ENCODE measurements at regions not wholly inside any gene's neighbourhood (a gene's known extent, or its start where the extent isn't known, plus 50 kb on each side); places are given as distances from the start of the nearest gene placed in this dataset.

DNA sequence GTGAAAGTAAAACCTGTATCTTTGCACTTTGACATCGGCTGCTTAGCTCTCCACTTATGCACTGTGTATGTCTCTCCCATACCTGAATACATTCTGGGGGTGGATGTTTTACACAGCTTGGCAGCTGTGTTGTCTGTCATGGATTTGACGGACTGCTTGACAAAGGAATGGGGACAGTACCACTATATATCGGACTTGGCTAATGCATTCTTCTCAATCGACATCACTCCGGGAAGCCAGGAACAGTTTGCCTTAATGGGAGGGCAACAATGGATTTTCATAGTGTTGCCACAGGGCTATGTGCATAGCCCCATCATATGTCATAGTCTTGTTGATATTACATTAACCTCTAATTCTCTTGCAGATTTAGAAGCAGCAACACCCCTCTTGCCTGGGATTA is 1008.3 kb downstream of the DNAH5 start:
- Histone ChIP-seq H4K20me1 (ENCODE audit: control insufficient read depth, insufficient read depth, insufficient read length) (no peaks in the 10 kb centered on the region), H3K27me3 (ENCODE audit: insufficient read depth, low read length) (no peaks in the 10 kb centered on the region), H3K27ac (ENCODE audit: insufficient read length, low read depth, low read length) (no peak overlapping the region), H3K23me2 (ENCODE audit: insufficient read length, low read depth, low read length, poor library complexity, severe bottlenecking) (no peaks in the 10 kb centered on the region), H3K14ac (ENCODE audit: insufficient read depth, low read length) (no peak overlapping the region), H3K9me3 (ENCODE audit: control insufficient read depth, low read depth, low read length) (no peaks in the 10 kb centered on the region), H2BK15ac (ENCODE audit: low read depth, low read length) (no peak overlapping the region), H3K4me2 (ENCODE audit: insufficient read depth, insufficient read length, low read length) (no peak overlapping the region), H3K4me1 (ENCODE audit: insufficient read depth, low read length) (no peaks in the 10 kb centered on the region), H2BK20ac (ENCODE audit: low read depth, low read length, poor library complexity, severe bottlenecking) (no peak overlapping the region), H3K23ac (ENCODE audit: insufficient read length, low read depth, low read length) (no peak overlapping the region), H3K56ac (ENCODE audit: insufficient read length, low read depth, low read length) (no peak overlapping the region), H3T11ph (ENCODE audit: low read length) (no peak overlapping the region), H2BK12ac (ENCODE audit: insufficient read length, low read depth, low read length) (no peak overlapping the region), H2BK5ac (ENCODE audit: insufficient read length, low read length) (no peak overlapping the region), H4K8ac (replicated peaks; ENCODE audit: insufficient read length, low read depth, low read length) (no peak overlapping the region), H3K4ac (ENCODE audit: low read depth, low read length) (no peak overlapping the region), H2AFZ (ENCODE audit: low read length) (no peak overlapping the region), H3K79me1 (ENCODE audit: insufficient read depth, low read depth, low read length, poor library complexity, severe bottlenecking) (no peaks in the 10 kb centered on the region), H4K91ac (ENCODE audit: insufficient read length, low read depth, low read length) (no peak overlapping the region), H3K18ac (ENCODE audit: insufficient read length, low read depth, low read length) (no peak overlapping the region), H3K9ac (ENCODE audit: extremely low read depth, insufficient read length, low read length) (no peak overlapping the region), H2BK120ac (ENCODE audit: low read depth, low read length, poor library complexity, severe bottlenecking) (no peak overlapping the region), H2AK5ac (ENCODE audit: insufficient read length, low read length) (no peak overlapping the region), H4K5ac (ENCODE audit: insufficient read length, low read depth, low read length) (no peak overlapping the region), H3K79me2 (ENCODE audit: insufficient read depth, low read length) (no peaks in the 10 kb centered on the region)
- TF ChIP-seq, protein P1, sequence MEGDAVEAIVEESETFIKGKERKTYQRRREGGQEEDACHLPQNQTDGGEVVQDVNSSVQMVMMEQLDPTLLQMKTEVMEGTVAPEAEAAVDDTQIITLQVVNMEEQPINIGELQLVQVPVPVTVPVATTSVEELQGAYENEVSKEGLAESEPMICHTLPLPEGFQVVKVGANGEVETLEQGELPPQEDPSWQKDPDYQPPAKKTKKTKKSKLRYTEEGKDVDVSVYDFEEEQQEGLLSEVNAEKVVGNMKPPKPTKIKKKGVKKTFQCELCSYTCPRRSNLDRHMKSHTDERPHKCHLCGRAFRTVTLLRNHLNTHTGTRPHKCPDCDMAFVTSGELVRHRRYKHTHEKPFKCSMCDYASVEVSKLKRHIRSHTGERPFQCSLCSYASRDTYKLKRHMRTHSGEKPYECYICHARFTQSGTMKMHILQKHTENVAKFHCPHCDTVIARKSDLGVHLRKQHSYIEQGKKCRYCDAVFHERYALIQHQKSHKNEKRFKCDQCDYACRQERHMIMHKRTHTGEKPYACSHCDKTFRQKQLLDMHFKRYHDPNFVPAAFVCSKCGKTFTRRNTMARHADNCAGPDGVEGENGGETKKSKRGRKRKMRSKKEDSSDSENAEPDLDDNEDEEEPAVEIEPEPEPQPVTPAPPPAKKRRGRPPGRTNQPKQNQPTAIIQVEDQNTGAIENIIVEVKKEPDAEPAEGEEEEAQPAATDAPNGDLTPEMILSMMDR (conservative IDR thresholded peaks at IDR 0.05), result no peak
- Mint-ChIP-seq H3K9me3 (no peaks in the 10 kb centered on the region), H3K4me3 (no peak overlapping the region), H3K4me1 (0 out of 4 replicates have a peak, but pooled peaks cover 0 to 4% of the 10 kb centered on the region in 2 experiments), H3K27me3 (ENCODE audit: low read depth) (no peaks in the 10 kb centered on the region), H3K27ac (peak overlapping the region in 1 of 3 experiments; percentile 50; a peak in 2 of 7 replicates), H3K36me3 (ENCODE audit: insufficient read depth in 1 of 3, low read depth in 3 of 3) (peaks cover 0 to 2% (median 0%) of the 10 kb centered on the region in 3 experiments; a peak in 2 of 7 replicates)
- no peak for DNase-seq
- WGBS (ENCODE audit: extremely low coverage, insufficient read length, low lambda C conversion rate), result no CpG with 5 or more reads among the region's 5 CpGs
